ENCODE measurements at regions not wholly inside any gene's neighbourhood (a gene's known extent, or its start where the extent isn't known, plus 50 kb on each side); places are given as distances from the start of the nearest gene placed in this dataset.

- Histone ChIP-seq H3K36me3 (ENCODE audit: insufficient read depth, low read length) (no peaks in the 10 kb centered on the region), H2AFZ (ENCODE audit: low read length, unreplicated experiment) (no peak overlapping the region), H3K4me1 (ENCODE audit: control insufficient read depth, insufficient read depth, low read length, unreplicated experiment) (peaks cover 7% of the 10 kb centered on the region), H3K27me3 (ENCODE audit: insufficient read depth, low read length) (no peaks in the 10 kb centered on the region), H3K79me2 (ENCODE audit: control insufficient read depth, insufficient read depth, low read length, unreplicated experiment) (no peaks in the 10 kb centered on the region), H3K4me3 (ENCODE audit: low read depth, low read length) (no peak overlapping the region), H3K27ac (ENCODE audit: low read depth, low read length) (no peak overlapping the region)
Observed at GRCh38 chr14:65186951-65187350, 84.6 kb upstream of the MAX start.

DNA sequence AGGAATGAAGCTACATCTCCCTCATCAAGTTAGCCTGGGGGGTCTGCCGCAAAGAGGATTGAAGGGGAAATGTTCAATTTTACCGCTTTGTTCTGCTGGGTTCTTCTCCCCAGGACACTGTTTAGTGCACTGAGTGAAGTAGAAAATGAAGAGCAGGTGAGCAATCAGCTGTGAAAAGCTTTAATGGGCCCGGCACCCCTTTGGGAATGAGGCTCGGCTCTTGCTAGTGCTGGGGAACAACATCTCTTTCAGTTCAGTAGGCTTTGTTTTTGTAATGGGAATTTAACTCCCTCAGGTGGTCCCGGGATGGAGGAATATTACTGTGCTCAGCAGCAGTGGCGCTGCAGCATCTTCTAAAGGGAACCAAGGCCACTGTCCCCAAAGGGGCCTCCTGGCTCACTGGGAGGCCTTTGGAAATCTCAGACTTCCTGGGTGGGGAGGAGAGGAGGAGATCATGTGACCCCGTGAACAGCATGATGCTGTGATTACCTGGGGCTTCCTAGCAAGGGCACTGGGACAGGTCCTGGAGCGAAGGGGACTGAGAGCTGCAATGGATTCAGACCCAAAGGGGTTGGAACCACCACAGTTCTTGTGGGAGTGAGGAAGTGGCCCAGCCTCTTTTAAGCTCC lies 85.2 kb upstream of the MAX start:
- Histone ChIP-seq H3K27me3 (ENCODE audit: insufficient read depth, low read length) (no peaks in the 10 kb centered on the region), H3K79me2 (ENCODE audit: control insufficient read depth, insufficient read depth, low read length, unreplicated experiment) (no peaks in the 10 kb centered on the region), H3K36me3 (ENCODE audit: insufficient read depth, low read length) (no peaks in the 10 kb centered on the region), H3K4me3 (ENCODE audit: low read depth, low read length) (no peak overlapping the region), H3K4me1 (ENCODE audit: control insufficient read depth, insufficient read depth, low read length, unreplicated experiment) (peaks cover 7% of the 10 kb centered on the region), H3K27ac (ENCODE audit: low read depth, low read length) (no peak overlapping the region), H2AFZ (ENCODE audit: low read length, unreplicated experiment) (no peak overlapping the region)

- Histone ChIP-seq H3K27ac (ENCODE audit: low read depth, low read length) (no peak overlapping the region), H3K4me3 (ENCODE audit: low read depth, low read length) (no peak overlapping the region), H3K79me2 (ENCODE audit: control insufficient read depth, insufficient read depth, low read length, unreplicated experiment) (no peaks in the 10 kb centered on the region), H2AFZ (ENCODE audit: low read length, unreplicated experiment) (no peak overlapping the region), H3K36me3 (ENCODE audit: insufficient read depth, low read length) (no peaks in the 10 kb centered on the region), H3K4me1 (ENCODE audit: control insufficient read depth, insufficient read depth, low read length, unreplicated experiment) (no peaks in the 10 kb centered on the region), H3K27me3 (ENCODE audit: insufficient read depth, low read length) (no peaks in the 10 kb centered on the region)
Observed at GRCh38 chr14:65190312-65190711, 88.0 kb upstream of the MAX start.

DNA sequence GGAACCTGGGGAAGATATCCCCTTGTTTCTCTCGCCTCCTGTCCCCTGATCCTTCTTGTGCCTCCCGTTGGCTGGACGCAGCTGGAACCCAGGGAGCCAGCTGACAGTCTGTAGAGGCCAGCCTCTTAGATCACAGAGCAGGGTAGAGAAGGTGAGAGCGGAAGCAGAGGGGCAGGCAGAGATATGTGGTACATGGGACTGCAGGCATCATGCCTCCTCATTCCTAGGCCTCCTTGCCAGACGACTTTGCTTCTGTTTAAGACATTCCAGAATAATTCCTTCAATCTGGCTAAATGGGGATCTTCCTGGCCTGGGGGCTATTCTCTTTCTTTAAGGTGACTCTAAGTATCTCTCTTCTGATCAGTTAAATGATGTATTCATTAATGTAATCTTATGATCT lies 89.4 kb upstream of the MAX start:
- H3K27me3 ChIP-seq (ENCODE audit: insufficient read depth, low read length) = no peaks in the 10 kb centered on the region
- no peaks in the 10 kb centered on the region for H3K36me3 ChIP-seq (ENCODE audit: insufficient read depth, low read length)
- no peaks in the 10 kb centered on the region for H3K79me2 ChIP-seq (ENCODE audit: control insufficient read depth, insufficient read depth, low read length, unreplicated experiment)

DNA sequence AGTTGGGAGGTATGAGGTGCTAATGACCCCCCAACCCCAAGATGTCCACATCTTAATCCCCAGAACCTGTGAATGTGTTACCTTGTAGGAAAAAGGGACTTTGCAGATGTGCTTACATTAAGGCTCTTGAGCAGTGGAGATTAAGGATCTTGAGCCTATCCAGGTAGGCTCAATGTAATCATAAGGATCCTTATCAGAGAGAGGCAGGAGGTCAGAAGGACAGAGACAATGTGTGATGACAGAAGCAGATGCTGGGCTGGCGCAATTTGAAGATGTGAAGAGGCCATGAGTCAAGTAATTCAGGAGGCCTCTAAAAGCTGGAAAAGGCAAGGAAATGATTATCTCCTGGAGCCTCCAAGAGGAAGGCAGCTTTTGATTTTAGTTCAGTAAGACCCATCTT lies 90.4 kb upstream of the MAX start:
- Histone ChIP-seq H3K27ac (ENCODE audit: low read depth, low read length) (no peak overlapping the region), H3K4me1 (ENCODE audit: control insufficient read depth, insufficient read depth, low read length, unreplicated experiment) (no peaks in the 10 kb centered on the region), H3K4me3 (ENCODE audit: low read depth, low read length) (no peak overlapping the region), H3K79me2 (ENCODE audit: control insufficient read depth, insufficient read depth, low read length, unreplicated experiment) (no peaks in the 10 kb centered on the region), H3K36me3 (ENCODE audit: insufficient read depth, low read length) (no peaks in the 10 kb centered on the region), H2AFZ (ENCODE audit: low read length, unreplicated experiment) (no peak overlapping the region), H3K27me3 (ENCODE audit: insufficient read depth, low read length) (no peaks in the 10 kb centered on the region)

More for the DNA sequence above, 89.4 kb upstream of the MAX start:
- Histone ChIP-seq H2AFZ (ENCODE audit: low read length, unreplicated experiment) (no peak overlapping the region), H3K4me1 (ENCODE audit: control insufficient read depth, insufficient read depth, low read length, unreplicated experiment) (no peaks in the 10 kb centered on the region), H3K4me3 (ENCODE audit: low read depth, low read length) (no peak overlapping the region), H3K27ac (ENCODE audit: low read depth, low read length) (no peak overlapping the region)

GRCh38 chr14:65193916-65194590 lies 91.7 kb upstream of the MAX start:
- Histone ChIP-seq H3K79me2 (ENCODE audit: control insufficient read depth, insufficient read depth, low read length, unreplicated experiment) (no peaks in the 10 kb centered on the region), H2AFZ (ENCODE audit: low read length, unreplicated experiment) (no peak overlapping the region), H3K27me3 (ENCODE audit: insufficient read depth, low read length) (no peaks in the 10 kb centered on the region), H3K36me3 (ENCODE audit: insufficient read depth, low read length) (no peaks in the 10 kb centered on the region), H3K4me1 (ENCODE audit: control insufficient read depth, insufficient read depth, low read length, unreplicated experiment) (no peaks in the 10 kb centered on the region), H3K4me3 (ENCODE audit: low read depth, low read length) (no peak overlapping the region), H3K27ac (ENCODE audit: low read depth, low read length) (no peak overlapping the region)

DNA sequence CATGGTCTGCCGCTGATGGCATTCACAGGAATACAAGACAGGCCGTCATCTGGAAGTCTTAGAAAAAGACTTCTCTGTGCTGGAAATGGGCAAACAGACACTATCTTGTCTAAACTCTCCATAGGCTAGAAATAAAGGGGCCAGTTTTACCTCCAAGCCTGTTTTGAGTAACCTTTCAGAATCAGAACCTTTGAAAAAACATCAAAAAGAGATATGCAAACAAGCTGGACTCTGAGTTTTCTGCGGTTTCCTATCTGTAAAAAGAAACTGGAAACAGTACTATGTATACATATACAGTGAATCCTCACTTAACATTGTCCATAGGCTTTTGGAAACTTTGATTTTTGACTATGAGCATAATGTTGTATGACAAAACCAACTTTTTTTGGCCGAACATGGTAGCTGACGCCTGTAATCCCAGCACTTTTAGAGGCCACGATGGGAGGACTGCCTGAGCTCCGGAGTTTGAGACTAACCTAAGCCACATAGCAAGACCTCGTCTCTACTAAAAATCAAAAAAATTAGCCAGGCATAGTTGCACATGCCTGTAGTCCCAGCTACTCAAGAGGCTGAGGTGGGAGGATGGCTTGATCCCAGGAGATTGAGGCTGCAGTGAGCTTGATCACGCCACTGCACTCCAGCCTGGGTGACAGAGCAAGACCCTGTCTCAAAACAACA lies 92.9 kb upstream of the MAX start:
- no peaks in the 10 kb centered on the region for H3K4me1 ChIP-seq (ENCODE audit: control insufficient read depth, insufficient read depth, low read length, unreplicated experiment)
- no peaks in the 10 kb centered on the region for H3K79me2 ChIP-seq (ENCODE audit: control insufficient read depth, insufficient read depth, low read length, unreplicated experiment)
- no peak overlapping the region for H3K27ac ChIP-seq (ENCODE audit: low read depth, low read length)
- no peak overlapping the region for H3K4me3 ChIP-seq (ENCODE audit: low read depth, low read length)
- no peak overlapping the region for H2AFZ ChIP-seq (ENCODE audit: low read length, unreplicated experiment)
- H3K27me3 ChIP-seq (ENCODE audit: insufficient read depth, low read length) = no peaks in the 10 kb centered on the region
- H3K36me3 ChIP-seq (ENCODE audit: insufficient read depth, low read length) = no peaks in the 10 kb centered on the region

DNA sequence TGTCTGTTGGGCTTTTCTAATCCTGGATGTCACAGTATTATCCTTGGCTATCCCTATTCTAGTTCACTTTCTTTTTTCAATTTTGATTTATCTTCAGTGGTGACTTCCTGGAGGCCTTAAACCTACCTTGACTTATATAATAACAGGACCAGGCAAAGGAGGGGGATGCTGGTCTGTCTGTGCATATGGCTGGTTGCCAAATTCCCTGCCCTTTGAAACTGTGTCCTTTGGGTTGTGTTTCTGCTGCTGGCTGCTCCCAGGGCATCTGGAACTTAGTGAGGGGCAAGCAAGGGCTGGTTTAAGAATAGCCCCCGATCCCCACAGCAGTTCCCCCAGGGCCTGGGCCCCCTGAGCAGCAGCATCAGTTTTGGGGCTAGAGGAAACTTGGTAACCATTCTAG lies 96.0 kb upstream of the MAX start:
- H3K79me2 ChIP-seq (ENCODE audit: control insufficient read depth, insufficient read depth, low read length, unreplicated experiment) = no peaks in the 10 kb centered on the region
- H3K27ac ChIP-seq (ENCODE audit: low read depth, low read length) = no peak overlapping the region
- H2AFZ ChIP-seq (ENCODE audit: low read length, unreplicated experiment) = no peak overlapping the region
- no peaks in the 10 kb centered on the region for H3K27me3 ChIP-seq (ENCODE audit: insufficient read depth, low read length)
- no peaks in the 10 kb centered on the region for H3K4me1 ChIP-seq (ENCODE audit: control insufficient read depth, insufficient read depth, low read length, unreplicated experiment)
- no peaks in the 10 kb centered on the region for H3K36me3 ChIP-seq (ENCODE audit: insufficient read depth, low read length)
- no peak overlapping the region for H3K4me3 ChIP-seq (ENCODE audit: low read depth, low read length)

DNA sequence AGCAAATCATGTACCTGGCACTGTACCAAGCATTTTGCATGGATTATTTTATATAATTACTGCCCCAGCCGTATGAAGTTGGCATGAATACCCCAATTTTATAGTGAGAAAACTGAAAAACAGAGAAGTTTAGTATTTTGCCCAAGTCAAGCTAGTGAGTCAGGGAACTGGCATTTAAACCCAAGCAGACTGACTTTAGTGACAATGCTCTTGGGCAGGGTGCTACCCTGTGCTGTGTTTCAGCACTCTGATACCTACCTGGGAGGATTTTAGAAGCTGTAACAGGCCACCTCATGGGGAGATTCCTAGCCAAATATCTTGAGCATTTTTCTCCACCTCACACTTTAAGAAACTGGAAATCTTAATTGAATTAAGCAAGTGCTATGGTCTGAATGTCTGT lies 98.1 kb upstream of the MAX start:
- Histone ChIP-seq H3K4me3 (ENCODE audit: low read depth, low read length) (no peak overlapping the region), H3K36me3 (ENCODE audit: insufficient read depth, low read length) (no peaks in the 10 kb centered on the region), H3K27me3 (ENCODE audit: insufficient read depth, low read length) (no peaks in the 10 kb centered on the region), H3K79me2 (ENCODE audit: control insufficient read depth, insufficient read depth, low read length, unreplicated experiment) (no peaks in the 10 kb centered on the region), H2AFZ (ENCODE audit: low read length, unreplicated experiment) (no peak overlapping the region), H3K27ac (ENCODE audit: low read depth, low read length) (no peak overlapping the region), H3K4me1 (ENCODE audit: control insufficient read depth, insufficient read depth, low read length, unreplicated experiment) (no peaks in the 10 kb centered on the region)

GRCh38 chr14:65203574-65203973 lies 101.3 kb upstream of the MAX start:
- H3K4me3 ChIP-seq (ENCODE audit: low read depth, low read length) = no peak overlapping the region
- H3K4me1 ChIP-seq (ENCODE audit: control insufficient read depth, insufficient read depth, low read length, unreplicated experiment) = peaks cover 15% of the 10 kb centered on the region
- H3K27me3 ChIP-seq (ENCODE audit: insufficient read depth, low read length) = no peaks in the 10 kb centered on the region
- no peak overlapping the region for H2AFZ ChIP-seq (ENCODE audit: low read length, unreplicated experiment)
- H3K27ac ChIP-seq (ENCODE audit: low read depth, low read length) = no peak overlapping the region
- no peaks in the 10 kb centered on the region for H3K79me2 ChIP-seq (ENCODE audit: control insufficient read depth, insufficient read depth, low read length, unreplicated experiment)
- no peaks in the 10 kb centered on the region for H3K36me3 ChIP-seq (ENCODE audit: insufficient read depth, low read length)

- Histone ChIP-seq H3K36me3 (ENCODE audit: insufficient read depth, low read length) (no peaks in the 10 kb centered on the region), H3K4me3 (ENCODE audit: low read depth, low read length) (no peak overlapping the region), H2AFZ (ENCODE audit: low read length, unreplicated experiment) (no peak overlapping the region), H3K4me1 (ENCODE audit: control insufficient read depth, insufficient read depth, low read length, unreplicated experiment) (peaks cover 15% of the 10 kb centered on the region), H3K27ac (ENCODE audit: low read depth, low read length) (no peak overlapping the region), H3K79me2 (ENCODE audit: control insufficient read depth, insufficient read depth, low read length, unreplicated experiment) (no peaks in the 10 kb centered on the region), H3K27me3 (ENCODE audit: insufficient read depth, low read length) (no peaks in the 10 kb centered on the region)
Observed at GRCh38 chr14:65204056-65204455, 101.7 kb upstream of the MAX start.

Data from ACC112 (cell line).